OCI-LY1 (cell line): ENCODE measurements at regions not wholly inside any gene's neighbourhood (a gene's known extent, or its start where the extent isn't known, plus 50 kb on each side); places are given as distances from the start of the nearest gene placed in this dataset.

Source experiments
- H2AFZ ChIP-seq: fragments of 200-600 bp; sonication (generic), shearing (Covaris generic); 2 replicates; pipeline ENCODE4 v1.6.0; 2014; ENCODE audit warnings: antibody characterized with exemption, mild to moderate bottlenecking, low read length
- H3F3A ChIP-seq: fragments of 200-600 bp; sonication (generic), shearing (Covaris generic); 2 replicates; pipeline ENCODE4 v1.6.0; 2014; ENCODE audit warnings: mild to moderate bottlenecking, antibody characterized with exemption, low read length, moderate library complexity; ENCODE audit not compliant: insufficient read depth
- H3K27ac ChIP-seq: fragments of 200-600 bp; sonication (generic); 2 replicates; pipeline ENCODE4 v1.5.1; 2014; ENCODE audit warnings: low read length, mixed run types, mild to moderate bottlenecking, low read depth; ENCODE audit not compliant: poor library complexity, severe bottlenecking
- H3K27me3 ChIP-seq: fragments of 200-600 bp; sonication (generic); 2 replicates; pipeline ENCODE4 v1.6.0; 2014; ENCODE audit warnings: antibody characterized with exemption, mild to moderate bottlenecking, low read length, moderate library complexity; ENCODE audit not compliant: insufficient read depth
- H3K36me3 ChIP-seq: fragments of 200-600 bp; sonication (generic); 2 replicates; pipeline ENCODE4 v1.6.1; 2014; ENCODE audit warnings: mild to moderate bottlenecking, antibody characterized with exemption, low read length, moderate library complexity, mixed read lengths; ENCODE audit not compliant: insufficient read depth
- H3K4me1 ChIP-seq: fragments of 200-600 bp; sonication (generic); 2 replicates; pipeline ENCODE4 v1.5.1; 2014; ENCODE audit warnings: mild to moderate bottlenecking, low read length, moderate library complexity; ENCODE audit not compliant: insufficient read depth, severe bottlenecking
- H3K4me2 ChIP-seq: fragments of 200-600 bp; sonication (generic), shearing (Covaris generic); 2 replicates; pipeline ENCODE4 v1.6.1; 2014; ENCODE audit warnings: low read length
- H3K4me3 ChIP-seq: fragments of 200-600 bp; sonication (generic); 2 replicates; pipeline ENCODE4 v1.5.1; 2014; ENCODE audit warnings: low read length, low read depth, mild to moderate bottlenecking, mixed read lengths; ENCODE audit not compliant: poor library complexity, severe bottlenecking
- H3K79me2 ChIP-seq: fragments of 200-600 bp; shearing (Covaris generic); 2 replicates; pipeline ENCODE4 v1.6.1; 2016; ENCODE audit warnings: mixed run types, low read length, mixed read lengths; ENCODE audit not compliant: insufficient read depth
- H3K9ac ChIP-seq: fragments of 200-600 bp; sonication (generic), shearing (Covaris generic); 2 replicates; pipeline ENCODE4 v1.6.1; 2014; ENCODE audit warnings: mild to moderate bottlenecking, low read length, mixed read lengths
- H3K9me2 ChIP-seq: fragments of 200-600 bp; sonication (generic), shearing (Covaris generic); 2 replicates; pipeline ENCODE4 v1.6.1; 2014; ENCODE audit warnings: low read depth, mild to moderate bottlenecking, low read length, mixed read lengths
- H3K9me3 ChIP-seq: fragments of 200-600 bp; shearing (Covaris generic); 2 replicates; pipeline ENCODE4 v1.6.1; 2014; ENCODE audit warnings: low read length, mixed read lengths
- H4K20me1 ChIP-seq: fragments of 200-600 bp; sonication (generic), shearing (Covaris generic); 2 replicates; pipeline ENCODE4 v1.6.0; 2016; ENCODE audit warnings: mild to moderate bottlenecking, low read length; ENCODE audit not compliant: insufficient read depth
- EZH2 ChIP-seq: fragments of 200-600 bp; sonication (generic), shearing (Covaris generic); IDR thresholded peaks from 2 replicates; pipeline ENCODE4 v1.8.0; 2017; ENCODE audit warnings: borderline replicate concordance, mixed run types, mild to moderate bottlenecking, antibody characterized with exemption, low read length, moderate library complexity, mixed read lengths
- TF ChIP-seq, protein P1 (sequence below): fragments of 200-600 bp; sonication (generic), shearing (Covaris generic); IDR thresholded peaks from 2 replicates; pipeline ENCODE4 v1.5.1; 2017; ENCODE audit warnings: mild to moderate bottlenecking, antibody characterized with exemption, low read length, moderate library complexity, mixed read lengths

DNA sequence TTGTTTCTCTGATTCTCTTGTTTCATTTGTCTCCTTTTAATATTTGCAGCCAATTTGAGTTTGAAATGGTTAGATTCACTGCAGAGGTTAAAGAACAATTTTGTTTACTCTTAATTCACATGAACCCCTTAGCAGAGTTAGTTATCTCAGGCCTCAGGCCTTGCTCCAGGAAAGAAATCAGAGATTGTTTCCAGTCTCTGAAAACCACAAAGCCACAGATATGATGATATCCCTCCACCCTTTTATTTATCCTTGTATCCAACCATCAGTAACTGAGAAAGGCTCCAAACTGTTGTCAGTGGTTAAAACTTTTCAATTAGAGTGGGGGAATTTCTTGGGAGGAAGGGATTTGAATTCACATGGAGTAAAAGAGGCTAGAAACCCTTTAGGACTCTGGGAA lies 406.0 kb upstream of the DMAC1 start:
- Histone ChIP-seq H3K27ac (no peak overlapping the region), H3K27me3 (no peaks in the 10 kb centered on the region), H3K9ac (no peak overlapping the region), H3K9me2 (no peaks in the 10 kb centered on the region), H4K20me1 (no peaks in the 10 kb centered on the region), H3K4me1 (no peaks in the 10 kb centered on the region), H3K4me2 (no peak overlapping the region), H3K9me3 (no peaks in the 10 kb centered on the region), H3K4me3 (no peak overlapping the region), H2AFZ (no peak overlapping the region), H3K79me2 (no peaks in the 10 kb centered on the region), H3F3A (no peaks in the 10 kb centered on the region), H3K36me3 (no peaks in the 10 kb centered on the region)
- TF ChIP-seq, protein P1, sequence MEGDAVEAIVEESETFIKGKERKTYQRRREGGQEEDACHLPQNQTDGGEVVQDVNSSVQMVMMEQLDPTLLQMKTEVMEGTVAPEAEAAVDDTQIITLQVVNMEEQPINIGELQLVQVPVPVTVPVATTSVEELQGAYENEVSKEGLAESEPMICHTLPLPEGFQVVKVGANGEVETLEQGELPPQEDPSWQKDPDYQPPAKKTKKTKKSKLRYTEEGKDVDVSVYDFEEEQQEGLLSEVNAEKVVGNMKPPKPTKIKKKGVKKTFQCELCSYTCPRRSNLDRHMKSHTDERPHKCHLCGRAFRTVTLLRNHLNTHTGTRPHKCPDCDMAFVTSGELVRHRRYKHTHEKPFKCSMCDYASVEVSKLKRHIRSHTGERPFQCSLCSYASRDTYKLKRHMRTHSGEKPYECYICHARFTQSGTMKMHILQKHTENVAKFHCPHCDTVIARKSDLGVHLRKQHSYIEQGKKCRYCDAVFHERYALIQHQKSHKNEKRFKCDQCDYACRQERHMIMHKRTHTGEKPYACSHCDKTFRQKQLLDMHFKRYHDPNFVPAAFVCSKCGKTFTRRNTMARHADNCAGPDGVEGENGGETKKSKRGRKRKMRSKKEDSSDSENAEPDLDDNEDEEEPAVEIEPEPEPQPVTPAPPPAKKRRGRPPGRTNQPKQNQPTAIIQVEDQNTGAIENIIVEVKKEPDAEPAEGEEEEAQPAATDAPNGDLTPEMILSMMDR = no peak
- TF ChIP-seq EZH2 = no peak

DNA sequence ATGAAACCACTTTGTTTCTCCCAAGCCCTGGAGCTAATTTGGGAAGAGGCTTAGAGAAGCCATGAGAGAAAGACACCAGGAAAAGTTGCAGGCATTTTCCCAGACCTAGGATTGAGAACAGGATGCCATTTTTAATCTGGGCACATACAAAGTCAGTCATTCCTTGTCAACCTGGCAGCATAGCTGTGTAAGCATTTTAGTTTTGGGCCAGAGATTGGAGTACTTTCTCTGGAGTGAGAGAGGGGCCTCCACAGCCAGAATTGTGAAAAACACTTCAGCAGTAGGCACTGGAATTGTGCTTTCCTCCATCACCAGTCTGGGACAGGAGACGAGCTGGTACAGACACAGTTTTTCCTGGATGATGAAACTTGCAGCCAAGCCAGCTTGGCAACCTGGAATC lies 390.3 kb upstream of the DMAC1 start:
- no peak for TF ChIP-seq EZH2
- TF ChIP-seq, protein P1 = no peak
- Histone ChIP-seq H3F3A (no peaks in the 10 kb centered on the region), H3K36me3 (no peaks in the 10 kb centered on the region), H3K79me2 (no peaks in the 10 kb centered on the region), H3K27ac (no peak overlapping the region), H3K9me3 (no peaks in the 10 kb centered on the region), H3K4me1 (no peaks in the 10 kb centered on the region), H2AFZ (no peak overlapping the region), H3K4me3 (no peak overlapping the region), H3K4me2 (no peak overlapping the region), H3K9me2 (no peaks in the 10 kb centered on the region), H3K27me3 (no peaks in the 10 kb centered on the region), H3K9ac (no peak overlapping the region), H4K20me1 (no peaks in the 10 kb centered on the region)

DNA sequence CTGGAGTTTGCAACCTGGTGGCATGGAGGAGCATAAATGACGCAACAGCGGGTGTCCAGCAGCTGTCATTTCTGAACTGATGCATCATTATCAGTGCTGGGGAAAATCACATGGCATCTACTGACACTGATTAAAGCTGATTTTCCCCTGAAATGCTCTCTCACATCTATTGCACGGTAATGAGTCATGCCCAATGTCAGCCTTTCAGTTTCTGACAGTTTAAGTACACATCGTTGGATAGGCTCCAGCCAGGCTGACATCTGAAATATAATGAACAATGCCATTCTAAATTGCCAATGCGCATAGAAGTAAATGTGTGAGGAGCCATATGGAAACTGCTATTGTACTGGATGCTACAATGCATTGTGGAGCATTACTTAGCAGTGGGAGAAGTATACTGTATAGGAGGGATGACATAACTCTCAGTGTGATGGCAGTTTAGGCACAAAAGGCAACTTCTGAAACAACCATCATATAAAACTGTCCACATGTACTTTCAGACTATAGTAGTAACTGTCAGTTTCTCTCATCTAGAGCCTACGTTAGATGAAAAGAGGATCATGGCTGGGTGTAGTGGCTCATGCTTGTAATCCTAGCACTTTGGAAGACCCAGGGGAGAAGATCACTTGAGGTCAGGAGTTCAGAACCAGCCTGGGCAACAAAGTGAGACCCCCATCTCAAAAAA lies 389.3 kb upstream of the DMAC1 start:
- H3K4me2 ChIP-seq = no peak overlapping the region
- no peak overlapping the region for H3K9ac ChIP-seq
- H4K20me1 ChIP-seq = no peaks in the 10 kb centered on the region

More for the DNA sequence above, 389.3 kb upstream of the DMAC1 start:
- H3F3A ChIP-seq = no peaks in the 10 kb centered on the region
- TF ChIP-seq, protein P1 = no peak
- TF ChIP-seq EZH2 = no peak
- H3K27me3 ChIP-seq = no peaks in the 10 kb centered on the region
- H3K36me3 ChIP-seq = no peaks in the 10 kb centered on the region
- H3K4me1 ChIP-seq = no peaks in the 10 kb centered on the region
- H2AFZ ChIP-seq = no peak overlapping the region
- no peaks in the 10 kb centered on the region for H3K79me2 ChIP-seq
- H3K27ac ChIP-seq = no peak overlapping the region
- H3K9me3 ChIP-seq = no peaks in the 10 kb centered on the region
- no peaks in the 10 kb centered on the region for H3K9me2 ChIP-seq
- H3K4me3 ChIP-seq = no peak overlapping the region
